DND-41 (cell line): ENCODE measurements at regions not wholly inside any gene's neighbourhood (a gene's known extent, or its start where the extent isn't known, plus 50 kb on each side); places are given as distances from the start of the nearest gene placed in this dataset.

Experiments used
- ATAC-seq: fragments of 200-7000 bp; cut with Tn5 transposase; 3 replicates; pipeline ENCODE4 v1.9.1; 2021; ENCODE audit warnings: low read depth; ENCODE audit not compliant: insufficient read depth
- DNase-seq: peaks from one replicate; pipeline ENCODE4 v3.0.0-alpha.2; 2020
- H2AFZ ChIP-seq: 2 replicates; pipeline ENCODE4 v1.6.0; 2012; ENCODE audit warnings: low read depth, low read length
- H3K27ac ChIP-seq: 2 replicates; pipeline ENCODE4 v1.5.1; 2012; ENCODE audit warnings: low read length, inconsistent platforms
- H3K27me3 ChIP-seq: fragments of 200-600 bp; sonication (generic); 2 replicates; pipeline ENCODE4 v1.6.0; 2012; ENCODE audit warnings: low read length, mild to moderate bottlenecking, inconsistent platforms; ENCODE audit not compliant: insufficient read depth, poor library complexity
- H3K36me3 ChIP-seq: 2 replicates; pipeline ENCODE4 v1.5.1; 2012; ENCODE audit warnings: low read length, inconsistent platforms; ENCODE audit not compliant: insufficient read depth
- H3K4me1 ChIP-seq: 2 replicates; pipeline ENCODE4 v1.5.1; 2012; ENCODE audit warnings: mild to moderate bottlenecking, low read length; ENCODE audit not compliant: insufficient read depth
- H3K4me2 ChIP-seq: 2 replicates; pipeline ENCODE4 v1.6.0; 2012; ENCODE audit warnings: mild to moderate bottlenecking, moderate library complexity, low read length, inconsistent platforms; ENCODE audit not compliant: insufficient read depth
- H3K4me3 ChIP-seq, 2 experiments: fragments of 200-600 bp in 1 of 2; shearing (Covaris generic) in 1 of 2; 2 replicates each; pipeline ENCODE4 v1.5.1; 2012 to 2016; ENCODE audit warnings: inconsistent platforms in 2 of 2, low read length in 2 of 2, mild to moderate bottlenecking in 2 of 2, low read depth in 1 of 2, moderate library complexity in 1 of 2
- H3K79me2 ChIP-seq: 2 replicates; pipeline ENCODE4 v1.6.0; 2012; ENCODE audit warnings: low read length, inconsistent platforms; ENCODE audit not compliant: insufficient read depth
- H3K9ac ChIP-seq: 2 replicates; pipeline ENCODE4 v1.6.0; 2012; ENCODE audit warnings: low read depth, mild to moderate bottlenecking, inconsistent platforms, low read length, moderate library complexity
- H3K9me3 ChIP-seq: 2 replicates; pipeline ENCODE4 v1.5.1; 2012; ENCODE audit warnings: low read length, moderate library complexity, mild to moderate bottlenecking, inconsistent platforms; ENCODE audit not compliant: insufficient read depth, severe bottlenecking
- H4K20me1 ChIP-seq: 2 replicates; pipeline ENCODE4 v1.6.0; 2012; ENCODE audit warnings: low read length; ENCODE audit not compliant: insufficient read depth
- CTCF ChIP-seq: IDR thresholded peaks from 2 replicates; pipeline ENCODE4 v1.5.1; 2012; ENCODE audit warnings: borderline replicate concordance, low read length, moderate library complexity, mild to moderate bottlenecking; ENCODE audit not compliant: poor library complexity, severe bottlenecking; ENCODE audit errors: extremely low read depth
- EZH2 ChIP-seq: IDR thresholded peaks from 3 replicates; pipeline ENCODE4 v1.6.1; 2012; ENCODE audit warnings: borderline replicate concordance, low read depth, mild to moderate bottlenecking, moderate library complexity, low read length, inconsistent platforms; ENCODE audit not compliant: severe bottlenecking

- Histone ChIP-seq H3K27me3 (peaks cover 7% of the 10 kb centered on the region), H4K20me1 (no peaks in the 10 kb centered on the region), H3K9me3 (no peaks in the 10 kb centered on the region), H3K79me2 (no peaks in the 10 kb centered on the region), H3K27ac (no peak overlapping the region), H2AFZ (no peak overlapping the region), H3K4me2 (no peak overlapping the region), H3K36me3 (no peaks in the 10 kb centered on the region), H3K4me1 (no peaks in the 10 kb centered on the region), H3K9ac (no peak overlapping the region), H3K4me3 (no peak overlapping the region)
- TF ChIP-seq EZH2, result no peak
- TF ChIP-seq CTCF, result no peak
- ATAC-seq, result no peak
- DNase-seq, result no peak
Measured at GRCh38 chr2:129735576-129735975, 243.9 kb upstream of the RAB6C start.

DNA sequence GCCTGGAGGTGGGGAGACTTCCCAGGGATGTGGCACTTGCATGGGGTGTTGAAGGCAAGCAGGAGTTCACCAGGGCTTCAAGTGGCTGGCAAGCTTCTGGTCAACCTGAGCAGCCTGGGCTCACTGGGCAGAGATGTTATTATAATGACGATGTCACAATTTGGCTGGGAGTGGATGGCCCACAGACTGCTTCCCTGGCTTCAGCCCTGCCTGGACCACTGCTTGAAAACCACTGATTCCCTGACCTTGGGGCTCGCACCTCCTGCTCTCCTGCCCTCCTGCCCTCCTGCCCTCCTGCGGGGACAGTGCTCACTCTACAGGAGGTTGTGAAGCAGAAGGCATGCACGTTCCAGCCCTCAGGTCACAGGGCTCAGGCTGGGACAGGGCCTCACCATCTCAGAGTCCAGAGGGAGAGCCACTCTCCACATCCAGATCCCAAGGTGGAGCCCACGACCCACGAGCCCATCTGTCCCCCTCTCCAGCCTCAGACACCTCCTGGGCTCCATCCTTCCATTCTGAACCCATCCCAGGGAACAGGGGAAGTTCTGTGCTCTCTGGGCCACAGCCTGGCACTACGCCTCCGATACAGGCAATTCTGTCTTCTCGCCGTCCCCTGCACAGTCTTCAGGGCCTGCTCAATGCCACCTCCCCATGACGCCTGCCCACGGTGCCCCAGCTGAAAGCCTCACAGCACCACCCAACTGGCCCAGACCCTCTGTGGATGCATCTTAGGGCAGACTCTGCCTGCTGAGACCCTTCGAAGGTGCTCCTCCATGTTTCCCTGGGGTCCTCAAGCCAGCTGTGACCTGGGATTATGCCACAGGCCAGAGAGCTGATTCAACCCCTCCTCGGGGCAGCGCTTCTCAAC lies 241.6 kb upstream of the RAB6C start:
- no peaks in the 10 kb centered on the region for H4K20me1 ChIP-seq
- H3K4me3 ChIP-seq, result no peak overlapping the region
- no peak overlapping the region for H3K4me2 ChIP-seq
- no peaks in the 10 kb centered on the region for H3K36me3 ChIP-seq
- ATAC-seq (no peak), DNase-seq (no peak)
- H3K79me2 ChIP-seq, result no peaks in the 10 kb centered on the region
- H3K27ac ChIP-seq, result no peak overlapping the region
- H2AFZ ChIP-seq, result no peak overlapping the region
- H3K9ac ChIP-seq, result no peak overlapping the region
- no peaks in the 10 kb centered on the region for H3K9me3 ChIP-seq
- TF ChIP-seq CTCF (no peak), EZH2 (no peak)
- H3K4me1 ChIP-seq, result no peaks in the 10 kb centered on the region
- no peaks in the 10 kb centered on the region for H3K27me3 ChIP-seq

DNA sequence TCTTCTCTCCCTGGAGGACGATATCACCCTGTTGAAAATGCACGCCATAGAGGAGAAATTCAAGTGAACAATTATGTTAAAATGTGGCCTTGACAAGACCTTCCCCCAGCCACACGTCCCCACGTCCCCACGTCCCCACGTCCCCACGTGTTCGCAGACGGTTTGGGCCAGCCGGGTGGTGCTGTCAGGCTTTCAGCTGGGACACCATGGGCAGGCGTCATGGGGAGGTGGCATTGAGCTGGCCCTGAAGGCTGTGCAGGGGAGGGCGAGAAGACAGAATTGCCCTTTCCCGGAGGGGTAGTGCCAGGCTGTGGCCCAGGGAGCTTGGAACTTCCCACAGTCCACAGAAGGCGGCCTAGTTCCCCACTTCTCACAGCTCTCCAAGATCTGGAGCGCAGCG lies 240.7 kb upstream of the RAB6C start:
- no peaks in the 10 kb centered on the region for H3K4me1 ChIP-seq
- H2AFZ ChIP-seq, result no peak overlapping the region
- no peak overlapping the region for H3K4me3 ChIP-seq
- DNase-seq (no peak), ATAC-seq (no peak)
- H3K9ac ChIP-seq, result no peak overlapping the region
- no peaks in the 10 kb centered on the region for H3K36me3 ChIP-seq
- no peaks in the 10 kb centered on the region for H3K27me3 ChIP-seq
- no peaks in the 10 kb centered on the region for H4K20me1 ChIP-seq
- no peaks in the 10 kb centered on the region for H3K9me3 ChIP-seq
- no peak for TF ChIP-seq EZH2
- TF ChIP-seq CTCF, result no peak
- no peak overlapping the region for H3K27ac ChIP-seq
- H3K79me2 ChIP-seq, result no peaks in the 10 kb centered on the region
- H3K4me2 ChIP-seq, result no peak overlapping the region
